Endothelial cell of umbilical vein (primary cell): ENCODE measurements at regions not wholly inside any gene's neighbourhood (a gene's known extent, or its start where the extent isn't known, plus 50 kb on each side); places are given as distances from the start of the nearest gene placed in this dataset.

Experiments
- BruUV-seq: library from RNA; stranded (reverse); fragments of 400-500 nt; replicated peaks from 2 replicates; lab custom pipeline; 2021; lab: Mats Ljungman, UMichigan
- CTCF ChIA-PET: fragments of 300-600, 350-600 bp; sonication (Branson Sonifier 250); formaldehyde crosslinking; loops from one replicate; lab custom pipeline; 2021; ENCODE audit warnings: antibody characterized with exemption, inconsistent platforms; lab: Charles Lee
- POLR2A ChIA-PET: fragments of 300-600, 350-600 bp; sonication (Branson Sonifier 250); formaldehyde crosslinking; loops from one replicate; lab custom pipeline; 2021; ENCODE audit warnings: antibody characterized with exemption, inconsistent platforms; lab: Charles Lee
- DNase-seq: peaks from one replicate; pipeline ENCODE4 v3.0.0-alpha.2; 2011; ENCODE audit warnings: low read depth, low spot score
- FAIRE-seq: peaks from 2 replicates; lab custom pipeline; 2011; peaks lifted over from hg19 to GRCh38; lab: Jason Lieb, UNC
- H2AFZ ChIP-seq: 2 replicates; pipeline ENCODE4 v1.6.0; 2012; ENCODE audit warnings: low read depth, low read length, control low read depth, inconsistent platforms
- H3K27ac ChIP-seq: 2 replicates; pipeline ENCODE4 v1.5.1; 2011; ENCODE audit warnings: low read depth, mild to moderate bottlenecking, control low read depth, low read length, moderate library complexity; ENCODE audit not compliant: insufficient read depth
- H3K27me3 ChIP-seq, 2 experiments: 2 replicates each; pipeline versions ENCODE4 v1.6.0 to v1.6.1; 2011; ENCODE audit warnings: low read length in 2 of 2, mixed read lengths in 1 of 2; ENCODE audit not compliant: control insufficient read depth in 2 of 2, insufficient read depth in 2 of 2
- H3K36me3 ChIP-seq, 2 experiments: 2 replicates in 1 of 2; 3 replicates in 1 of 2; pipeline ENCODE4 v1.5.1; 2011; ENCODE audit warnings: low read length in 2 of 2, mild to moderate bottlenecking in 1 of 2, moderate library complexity in 1 of 2; ENCODE audit not compliant: control insufficient read depth in 2 of 2, insufficient read depth in 2 of 2; ENCODE audit errors: extremely low read depth in 1 of 2
- H3K4me1 ChIP-seq: 3 replicates; pipeline ENCODE4 v1.5.1; 2011; ENCODE audit warnings: mild to moderate bottlenecking, low read length; ENCODE audit not compliant: control insufficient read depth, insufficient read depth; ENCODE audit errors: extremely low read depth
- H3K4me2 ChIP-seq: 2 replicates; pipeline ENCODE4 v1.6.1; 2011; ENCODE audit warnings: low read length, control low read depth, mixed read lengths; ENCODE audit not compliant: insufficient read depth
- H3K4me3 ChIP-seq, 3 experiments: fragments of 200-600 bp in 1 of 3; sonication (generic), shearing (Covaris generic) in 1 of 3; replicated peaks in 1 of 3; 2 replicates each; pipeline ENCODE4 v1.5.1; 2011 to 2016; ENCODE audit warnings: control low read depth in 3 of 3, low read length in 3 of 3, mild to moderate bottlenecking in 2 of 3, inconsistent platforms in 1 of 3, low read depth in 1 of 3, moderate library complexity in 1 of 3; ENCODE audit not compliant: insufficient read depth in 1 of 3
- H3K79me2 ChIP-seq: 2 replicates; pipeline ENCODE4 v1.6.0; 2012; ENCODE audit warnings: low read length, inconsistent platforms; ENCODE audit not compliant: control insufficient read depth, insufficient read depth
- H3K9ac ChIP-seq: replicated peaks from 2 replicates; pipeline ENCODE3; 2011; ENCODE audit warnings: low read length, control low read depth; ENCODE audit not compliant: insufficient read depth; ENCODE audit errors: extremely low read depth
- H3K9me1 ChIP-seq: replicated peaks from 3 replicates; pipeline ENCODE4 v1.6.0; 2011; ENCODE audit warnings: mild to moderate bottlenecking, low read length; ENCODE audit not compliant: control insufficient read depth, insufficient read depth; ENCODE audit errors: extremely low read depth
- H3K9me3 ChIP-seq: replicated peaks from 2 replicates; pipeline ENCODE4 v1.5.1; 2012; ENCODE audit warnings: low read length, inconsistent platforms; ENCODE audit not compliant: control insufficient read depth, insufficient read depth
- H4K20me1 ChIP-seq: replicated peaks from 2 replicates; pipeline ENCODE3; 2011; ENCODE audit warnings: mild to moderate bottlenecking, low read length; ENCODE audit not compliant: control insufficient read depth, insufficient read depth; ENCODE audit errors: extremely low read depth
- EZH2 ChIP-seq: IDR thresholded peaks from 2 replicates; pipeline ENCODE4 v1.6.1; 2012; ENCODE audit warnings: borderline replicate concordance, low read depth, mild to moderate bottlenecking, moderate library complexity, low read length, inconsistent platforms; ENCODE audit not compliant: severe bottlenecking
- FOS ChIP-seq: IDR thresholded peaks from 2 replicates; pipeline ENCODE4 v1.6.1; 2011; ENCODE audit warnings: mild to moderate bottlenecking, low read length, moderate library complexity, borderline replicate concordance; ENCODE audit not compliant: insufficient read depth
- GATA2 ChIP-seq: IDR thresholded peaks from 2 replicates; pipeline ENCODE4 v1.7.0; 2011; ENCODE audit warnings: low read depth, mild to moderate bottlenecking, moderate library complexity, mixed read lengths, low read length; ENCODE audit not compliant: insufficient read length, insufficient read depth
- JUN ChIP-seq: IDR thresholded peaks from 2 replicates; pipeline ENCODE4 v1.6.1; 2011; ENCODE audit warnings: borderline replicate concordance, low read depth; ENCODE audit not compliant: insufficient read length, insufficient read depth
- MYC ChIP-seq: IDR thresholded peaks from one replicate; pipeline ENCODE4 v1.6.1; 2011; ENCODE audit warnings: mild to moderate bottlenecking, low read depth, low read length
- POLR2A ChIP-seq: IDR thresholded peaks from 2 replicates; pipeline ENCODE4 v1.6.1; 2012; ENCODE audit warnings: low read depth, mild to moderate bottlenecking, control low read depth, low read length
- POLR2AphosphoS5 ChIP-seq: IDR thresholded peaks from 2 replicates; pipeline ENCODE4 v1.6.1; 2012; ENCODE audit warnings: low read depth, mild to moderate bottlenecking, control low read depth, low read length, moderate library complexity; ENCODE audit not compliant: insufficient read depth
- dilution Hi-C: fragments of 300-500 bp; cut with MboI; formaldehyde crosslinking; loops from one replicate; pipeline ENCODE4 v1.15.0; 2019; ENCODE audit warnings: low sequenced_read_pairs; ENCODE audit not compliant: extremely low pct_ligation_motif_present
- intact Hi-C: fragments of 100-400 bp; cut with micrococcal nuclease; formaldehyde crosslinking; loops from one replicate; pipeline ENCODE4 v1.10.0; 2022
- TF ChIP-seq, protein P1 (sequence below): IDR thresholded peaks from 2 replicates; pipeline ENCODE4 v1.6.1; 2011; ENCODE audit not compliant: insufficient read depth, insufficient read length
- TF ChIP-seq, protein P2 (sequence below), 2 donors: IDR thresholded peaks; 1 replicate in 1 of 2; 2 replicates in 1 of 2; pipeline ENCODE4 v1.5.1; 2011; ENCODE audit warnings: low read length in 2 of 2, mild to moderate bottlenecking in 2 of 2, moderate library complexity in 2 of 2, control low read depth in 1 of 2, inconsistent platforms in 1 of 2, low read depth in 1 of 2; ENCODE audit not compliant: insufficient read depth in 1 of 2; ENCODE audit errors: extremely low read depth in 1 of 2

DNA sequence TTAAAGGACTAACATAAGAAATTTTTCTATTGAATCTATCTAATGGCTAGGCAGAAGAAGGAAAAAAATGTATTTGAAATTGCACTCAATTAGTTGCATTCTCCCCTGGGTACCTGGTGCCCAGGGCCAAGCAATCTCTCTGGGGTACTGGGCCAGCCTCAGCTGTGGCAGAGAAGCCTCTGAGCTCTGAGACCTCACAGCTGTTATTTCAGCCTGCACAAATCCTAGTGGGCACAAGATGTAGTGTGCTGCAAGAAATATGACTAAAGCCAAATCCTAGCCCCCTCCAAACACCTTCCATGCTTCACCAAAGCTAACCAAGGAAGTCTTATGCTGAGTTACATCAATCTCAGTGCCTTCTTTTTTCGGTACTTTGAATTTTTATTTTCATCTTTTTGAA lies 478.4 kb downstream of the STK39 start:
- no peaks in the 10 kb centered on the region for H3K9me3 ChIP-seq
- dilution Hi-C loops, result no loop called here
- H3K4me2 ChIP-seq, result no peak overlapping the region
- no peak overlapping the region for H3K27ac ChIP-seq
- no peaks in the 10 kb centered on the region for H3K36me3 ChIP-seq
- no peak overlapping the region for H3K4me3 ChIP-seq
- ChIA-PET CTCF (no interaction called here), POLR2A (no interaction called here)
- no TSS peak for BruUV-seq
- intact Hi-C loops, result no loop called here
- H4K20me1 ChIP-seq, result no peaks in the 10 kb centered on the region
- no peak overlapping the region for H2AFZ ChIP-seq
- no peaks in the 10 kb centered on the region for H3K4me1 ChIP-seq
- no peak for TF ChIP-seq POLR2AphosphoS5
- TF ChIP-seq JUN, result no peak
- TF ChIP-seq MYC, result no peak
- no peak for TF ChIP-seq FOS
- TF ChIP-seq GATA2, result no peak
- TF ChIP-seq, protein P1, sequence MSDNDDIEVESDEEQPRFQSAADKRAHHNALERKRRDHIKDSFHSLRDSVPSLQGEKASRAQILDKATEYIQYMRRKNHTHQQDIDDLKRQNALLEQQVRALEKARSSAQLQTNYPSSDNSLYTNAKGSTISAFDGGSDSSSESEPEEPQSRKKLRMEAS, result no peak
- no peak for TF ChIP-seq EZH2
- TF ChIP-seq POLR2A, result no peak
- TF ChIP-seq, protein P2, sequence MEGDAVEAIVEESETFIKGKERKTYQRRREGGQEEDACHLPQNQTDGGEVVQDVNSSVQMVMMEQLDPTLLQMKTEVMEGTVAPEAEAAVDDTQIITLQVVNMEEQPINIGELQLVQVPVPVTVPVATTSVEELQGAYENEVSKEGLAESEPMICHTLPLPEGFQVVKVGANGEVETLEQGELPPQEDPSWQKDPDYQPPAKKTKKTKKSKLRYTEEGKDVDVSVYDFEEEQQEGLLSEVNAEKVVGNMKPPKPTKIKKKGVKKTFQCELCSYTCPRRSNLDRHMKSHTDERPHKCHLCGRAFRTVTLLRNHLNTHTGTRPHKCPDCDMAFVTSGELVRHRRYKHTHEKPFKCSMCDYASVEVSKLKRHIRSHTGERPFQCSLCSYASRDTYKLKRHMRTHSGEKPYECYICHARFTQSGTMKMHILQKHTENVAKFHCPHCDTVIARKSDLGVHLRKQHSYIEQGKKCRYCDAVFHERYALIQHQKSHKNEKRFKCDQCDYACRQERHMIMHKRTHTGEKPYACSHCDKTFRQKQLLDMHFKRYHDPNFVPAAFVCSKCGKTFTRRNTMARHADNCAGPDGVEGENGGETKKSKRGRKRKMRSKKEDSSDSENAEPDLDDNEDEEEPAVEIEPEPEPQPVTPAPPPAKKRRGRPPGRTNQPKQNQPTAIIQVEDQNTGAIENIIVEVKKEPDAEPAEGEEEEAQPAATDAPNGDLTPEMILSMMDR (IDR thresholded peaks at IDR 0.05; ENCODE audit: extremely low read depth in 1 of 2, insufficient read depth in 1 of 2, low read depth in 1 of 2, low read length in 2 of 2), result no peak
- H3K79me2 ChIP-seq, result no peaks in the 10 kb centered on the region
- no peaks in the 10 kb centered on the region for H3K9me1 ChIP-seq
- no peaks in the 10 kb centered on the region for H3K27me3 ChIP-seq
- DNase-seq (no peak), FAIRE-seq (no peak)
- no peak overlapping the region for H3K9ac ChIP-seq
